C4-2B (cell line): ENCODE measurements at regions not wholly inside any gene's neighbourhood (a gene's known extent, or its start where the extent isn't known, plus 50 kb on each side); places are given as distances from the start of the nearest gene placed in this dataset.

Experiments used
- ZFX ChIP-seq: fragments of 450-650 bp; IDR thresholded peaks from 2 replicates; pipeline ENCODE4 v1.6.1; 2017
- TF ChIP-seq, protein P1 (sequence below): fragments of 450-650 bp; conservative IDR thresholded peaks from 2 replicates; pipeline ENCODE4 v1.5.1; 2017; ENCODE audit warnings: mild to moderate bottlenecking

GRCh38 chr1:190717055-190717454 is 239.4 kb upstream of the BRINP3 start:
- TF ChIP-seq, protein P1, sequence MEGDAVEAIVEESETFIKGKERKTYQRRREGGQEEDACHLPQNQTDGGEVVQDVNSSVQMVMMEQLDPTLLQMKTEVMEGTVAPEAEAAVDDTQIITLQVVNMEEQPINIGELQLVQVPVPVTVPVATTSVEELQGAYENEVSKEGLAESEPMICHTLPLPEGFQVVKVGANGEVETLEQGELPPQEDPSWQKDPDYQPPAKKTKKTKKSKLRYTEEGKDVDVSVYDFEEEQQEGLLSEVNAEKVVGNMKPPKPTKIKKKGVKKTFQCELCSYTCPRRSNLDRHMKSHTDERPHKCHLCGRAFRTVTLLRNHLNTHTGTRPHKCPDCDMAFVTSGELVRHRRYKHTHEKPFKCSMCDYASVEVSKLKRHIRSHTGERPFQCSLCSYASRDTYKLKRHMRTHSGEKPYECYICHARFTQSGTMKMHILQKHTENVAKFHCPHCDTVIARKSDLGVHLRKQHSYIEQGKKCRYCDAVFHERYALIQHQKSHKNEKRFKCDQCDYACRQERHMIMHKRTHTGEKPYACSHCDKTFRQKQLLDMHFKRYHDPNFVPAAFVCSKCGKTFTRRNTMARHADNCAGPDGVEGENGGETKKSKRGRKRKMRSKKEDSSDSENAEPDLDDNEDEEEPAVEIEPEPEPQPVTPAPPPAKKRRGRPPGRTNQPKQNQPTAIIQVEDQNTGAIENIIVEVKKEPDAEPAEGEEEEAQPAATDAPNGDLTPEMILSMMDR, result no peak
- TF ChIP-seq ZFX, result no peak
